ENCODE measurements at regions not wholly inside any gene's neighbourhood (a gene's known extent, or its start where the extent isn't known, plus 50 kb on each side); places are given as distances from the start of the nearest gene placed in this dataset.

- intact Hi-C loops (cut with DNase I, micrococcal nuclease): no loop called here
- no peak overlapping the region for H3K4me3 Mint-ChIP-seq
- ATAC-seq (no peak), DNase-seq (no peak)
- no peaks in the 10 kb centered on the region for H3K36me3 Mint-ChIP-seq (ENCODE audit: low read depth)
- ChIA-PET POLR2A (no interaction called here), CTCF (interaction anchor here (0.6 to 1.5 kb wide), 2 partner anchors 10 to 19 kb away, joined by 3 to 4 read pairs; no protein-coding TSS in a partner anchor)
- peaks cover 3% of the 10 kb centered on the region for H3K27me3 Mint-ChIP-seq
- peaks cover 13% of the 10 kb centered on the region for H3K9me3 Mint-ChIP-seq (ENCODE audit: low read depth)
- no peaks in the 10 kb centered on the region for H3K4me1 Mint-ChIP-seq
- no peak overlapping the region for H3K27ac Mint-ChIP-seq
Observed at GRCh38 chr15:87142096-87142495, 1062.4 kb downstream of the AGBL1 start.

GRCh38 chr15:87135109-87135508 lies 1055.4 kb downstream of the AGBL1 start:
- Mint-ChIP-seq H3K4me1 (no peaks in the 10 kb centered on the region), H3K9me3 (ENCODE audit: low read depth) (peaks cover 6% of the 10 kb centered on the region), H3K27ac (no peak overlapping the region), H3K36me3 (ENCODE audit: low read depth) (no peaks in the 10 kb centered on the region), H3K4me3 (no peak overlapping the region), H3K27me3 (peaks cover 3% of the 10 kb centered on the region)
- ChIA-PET POLR2A (no interaction called here), CTCF (no interaction called here)
- intact Hi-C loops (cut with DNase I, micrococcal nuclease): no loop called here
- DNase-seq (no peak), ATAC-seq (no peak)

- H3K36me3 Mint-ChIP-seq (ENCODE audit: low read depth): no peaks in the 10 kb centered on the region
- ATAC-seq: no peak
- H3K4me3 Mint-ChIP-seq: no peak overlapping the region
- DNase-seq: no peak
- H3K9me3 Mint-ChIP-seq (ENCODE audit: low read depth): peaks cover 4% of the 10 kb centered on the region
- ChIA-PET CTCF (no interaction called here), POLR2A (no interaction called here)
- intact Hi-C loops (cut with DNase I, micrococcal nuclease): no loop called here
- H3K27me3 Mint-ChIP-seq: peaks cover 1% of the 10 kb centered on the region
- H3K4me1 Mint-ChIP-seq: no peaks in the 10 kb centered on the region
- H3K27ac Mint-ChIP-seq: no peak overlapping the region
Observed at GRCh38 chr15:87133704-87134103, 1054.0 kb downstream of the AGBL1 start.

- H3K27ac Mint-ChIP-seq: no peak overlapping the region
- intact Hi-C loops (cut with DNase I, micrococcal nuclease): no loop called here
- no peaks in the 10 kb centered on the region for H3K4me1 Mint-ChIP-seq
- ChIA-PET POLR2A (no interaction called here), CTCF (no interaction called here)
- DNase-seq (no peak), ATAC-seq (no peak)
- no peak overlapping the region for H3K4me3 Mint-ChIP-seq
- peaks cover 2% of the 10 kb centered on the region for H3K9me3 Mint-ChIP-seq (ENCODE audit: low read depth)
- no peaks in the 10 kb centered on the region for H3K36me3 Mint-ChIP-seq (ENCODE audit: low read depth)
- H3K27me3 Mint-ChIP-seq: peaks cover 3% of the 10 kb centered on the region
Observed at GRCh38 chr15:87131067-87131466, 1051.4 kb downstream of the AGBL1 start.

GRCh38 chr15:87129916-87130315 lies 1050.2 kb downstream of the AGBL1 start:
- Mint-ChIP-seq H3K27ac (no peak overlapping the region), H3K9me3 (ENCODE audit: low read depth) (peaks cover 5% of the 10 kb centered on the region), H3K4me1 (no peaks in the 10 kb centered on the region), H3K27me3 (peaks cover 3% of the 10 kb centered on the region), H3K4me3 (no peak overlapping the region), H3K36me3 (ENCODE audit: low read depth) (no peaks in the 10 kb centered on the region)
- ATAC-seq (no peak), DNase-seq (no peak)
- intact Hi-C loops (cut with DNase I, micrococcal nuclease): no loop called here
- ChIA-PET POLR2A (no interaction called here), CTCF (no interaction called here)

DNA sequence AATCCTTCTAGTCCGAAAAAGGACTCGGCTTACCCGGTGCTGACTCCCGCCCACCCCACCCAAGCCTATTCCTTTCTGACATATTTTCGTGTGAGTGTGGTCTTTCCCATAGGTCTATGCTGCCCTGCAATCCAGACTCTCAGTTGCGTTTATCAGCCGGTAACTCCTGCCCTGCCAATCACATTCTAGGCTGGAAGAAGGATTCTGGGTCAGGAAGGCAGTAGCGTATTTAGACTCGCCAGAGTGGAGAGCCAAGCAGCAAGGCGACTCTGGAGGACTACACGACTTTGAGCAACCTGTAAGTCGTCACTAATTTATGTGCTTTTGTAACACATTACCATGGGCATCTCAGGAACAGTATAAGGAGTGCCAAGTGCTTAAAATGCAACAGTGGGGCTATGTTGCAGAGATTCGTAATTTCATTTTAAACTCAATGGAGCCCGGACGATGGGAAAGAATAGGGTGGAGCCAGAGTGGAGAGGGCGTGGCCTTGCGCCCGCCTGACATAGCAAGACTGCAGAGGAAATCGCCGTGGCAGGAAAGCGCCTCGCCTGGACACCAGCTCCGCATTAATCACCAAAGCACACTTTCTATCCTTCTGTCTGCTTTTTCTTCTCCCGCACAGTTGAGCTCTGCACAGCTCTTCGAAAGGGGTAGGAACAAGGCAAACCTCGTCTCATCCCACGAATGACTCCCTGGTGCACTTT lies 1044.2 kb downstream of the AGBL1 start:
- Mint-ChIP-seq H3K4me1 (no peaks in the 10 kb centered on the region), H3K27me3 (peaks cover 5% of the 10 kb centered on the region), H3K36me3 (ENCODE audit: low read depth) (no peaks in the 10 kb centered on the region), H3K4me3 (no peak overlapping the region), H3K9me3 (ENCODE audit: low read depth) (peaks cover 3% of the 10 kb centered on the region), H3K27ac (no peak overlapping the region)
- CTCF ChIA-PET: no interaction called here
- POLR2A ChIA-PET: no interaction called here
- intact Hi-C loops (cut with DNase I, micrococcal nuclease): no loop called here
- ATAC-seq (no peak), DNase-seq (no peak)

DNA sequence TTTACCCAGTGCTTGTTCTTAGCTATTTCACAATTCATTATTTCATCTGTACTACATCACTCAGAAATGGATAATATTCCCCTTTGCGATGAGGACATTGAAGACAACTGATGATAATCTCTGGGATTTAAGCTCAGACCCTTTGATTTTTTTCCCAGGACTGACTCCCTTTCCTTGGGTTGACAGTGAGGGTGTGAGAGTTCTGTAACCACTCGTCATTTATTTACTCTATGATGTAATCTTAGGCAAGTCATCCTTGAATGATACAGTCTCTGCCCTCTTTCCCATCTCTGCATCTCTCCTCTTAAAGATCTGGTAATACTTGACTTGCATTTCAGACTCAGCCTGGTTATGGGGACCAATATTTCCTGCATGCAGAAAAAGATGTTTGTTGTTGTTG lies 1041.7 kb downstream of the AGBL1 start:
- Mint-ChIP-seq H3K4me3 (no peak overlapping the region), H3K4me1 (no peaks in the 10 kb centered on the region), H3K9me3 (ENCODE audit: low read depth) (peaks cover 3% of the 10 kb centered on the region), H3K27me3 (peaks cover 2% of the 10 kb centered on the region), H3K36me3 (ENCODE audit: low read depth) (no peaks in the 10 kb centered on the region), H3K27ac (no peak overlapping the region)
- DNase-seq (no peak), ATAC-seq (no peak)
- intact Hi-C loops (cut with DNase I, micrococcal nuclease): no loop called here
- ChIA-PET POLR2A (no interaction called here), CTCF (no interaction called here)

- no peak overlapping the region for H3K27ac Mint-ChIP-seq
- no peak for ATAC-seq
- no peaks in the 10 kb centered on the region for H3K4me1 Mint-ChIP-seq
- no peaks in the 10 kb centered on the region for H3K36me3 Mint-ChIP-seq (ENCODE audit: low read depth)
- no peak overlapping the region for H3K4me3 Mint-ChIP-seq
- ChIA-PET CTCF (no interaction called here), POLR2A (no interaction called here)
- H3K9me3 Mint-ChIP-seq (ENCODE audit: low read depth): peaks cover 1% of the 10 kb centered on the region
- DNase-seq: no peak
- intact Hi-C loops (cut with DNase I, micrococcal nuclease): no loop called here
- H3K27me3 Mint-ChIP-seq: peaks cover 2% of the 10 kb centered on the region
Observed at GRCh38 chr15:87120555-87120954, 1040.9 kb downstream of the AGBL1 start.

- ChIA-PET CTCF (no interaction called here), POLR2A (no interaction called here)
- Mint-ChIP-seq H3K9me3 (ENCODE audit: low read depth) (peaks cover 1% of the 10 kb centered on the region), H3K27me3 (peaks cover 2% of the 10 kb centered on the region), H3K4me1 (no peaks in the 10 kb centered on the region), H3K36me3 (ENCODE audit: low read depth) (no peaks in the 10 kb centered on the region), H3K4me3 (no peak overlapping the region), H3K27ac (no peak overlapping the region)
- ATAC-seq (no peak), DNase-seq (no peak)
- intact Hi-C loops (cut with DNase I, micrococcal nuclease): no loop called here
Observed at GRCh38 chr15:87118846-87119245, 1039.2 kb downstream of the AGBL1 start.

GRCh38 chr15:87118435-87118834 lies 1038.8 kb downstream of the AGBL1 start:
- H3K27ac Mint-ChIP-seq: no peak overlapping the region
- H3K9me3 Mint-ChIP-seq (ENCODE audit: low read depth): peaks cover 1% of the 10 kb centered on the region
- DNase-seq (no peak), ATAC-seq (no peak)
- ChIA-PET CTCF (no interaction called here), POLR2A (no interaction called here)
- H3K4me3 Mint-ChIP-seq: no peak overlapping the region
- intact Hi-C loops (cut with DNase I, micrococcal nuclease): no loop called here
- no peaks in the 10 kb centered on the region for H3K36me3 Mint-ChIP-seq (ENCODE audit: low read depth)
- H3K4me1 Mint-ChIP-seq: no peaks in the 10 kb centered on the region
- peaks cover 2% of the 10 kb centered on the region for H3K27me3 Mint-ChIP-seq

DNA sequence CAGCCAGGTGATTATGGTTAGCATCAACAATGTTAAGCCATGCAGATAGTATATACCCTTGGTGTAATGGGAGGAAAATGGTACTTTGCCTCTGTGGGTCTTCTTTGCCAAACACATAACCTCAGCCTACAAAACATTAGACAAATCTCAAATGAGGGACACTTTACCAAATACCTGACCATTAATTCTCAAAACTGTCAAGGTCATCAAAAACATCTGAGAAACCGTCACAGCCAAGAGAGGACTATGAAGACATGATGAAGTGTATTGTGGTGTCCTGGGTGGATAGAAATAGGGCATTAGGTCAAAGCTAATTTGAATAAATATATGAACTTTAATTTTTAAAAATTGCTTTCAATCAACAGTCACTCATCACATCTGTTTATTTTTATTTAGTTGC lies 1036.1 kb downstream of the AGBL1 start:
- peaks cover 1% of the 10 kb centered on the region for H3K9me3 Mint-ChIP-seq (ENCODE audit: low read depth)
- intact Hi-C loops (cut with DNase I, micrococcal nuclease): no loop called here
- ChIA-PET CTCF (no interaction called here), POLR2A (no interaction called here)
- H3K27me3 Mint-ChIP-seq: no peaks in the 10 kb centered on the region
- no peak for DNase-seq
- no peak for ATAC-seq
- no peaks in the 10 kb centered on the region for H3K4me1 Mint-ChIP-seq
- no peak overlapping the region for H3K4me3 Mint-ChIP-seq
- H3K36me3 Mint-ChIP-seq (ENCODE audit: low read depth): no peaks in the 10 kb centered on the region
- no peak overlapping the region for H3K27ac Mint-ChIP-seq

DNA sequence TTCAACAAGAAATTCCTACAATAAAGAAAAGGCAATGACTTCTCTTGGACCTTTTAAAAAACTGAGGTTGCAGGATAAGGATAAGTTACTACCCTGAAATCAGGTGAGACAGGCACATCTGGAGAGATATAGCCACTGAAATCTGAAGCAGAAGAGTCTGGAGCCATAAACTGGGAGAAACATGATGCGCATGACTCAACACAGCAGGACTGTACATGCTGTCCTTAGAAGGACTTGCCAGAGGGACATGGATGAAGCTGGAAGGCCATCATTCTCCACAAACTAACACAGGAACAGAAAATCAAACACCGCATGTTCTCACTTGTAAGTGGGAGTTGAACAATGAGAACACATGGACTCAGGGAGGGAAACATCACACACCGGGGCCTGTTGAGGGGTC lies 1020.2 kb downstream of the AGBL1 start:
- intact Hi-C loops (cut with DNase I, micrococcal nuclease): no loop called here
- Mint-ChIP-seq H3K4me3 (no peak overlapping the region), H3K27me3 (peaks cover 9% of the 10 kb centered on the region), H3K27ac (no peak overlapping the region), H3K36me3 (ENCODE audit: low read depth) (no peaks in the 10 kb centered on the region), H3K9me3 (ENCODE audit: low read depth) (peaks cover 8% of the 10 kb centered on the region), H3K4me1 (no peaks in the 10 kb centered on the region)
- no peak for ATAC-seq
- POLR2A ChIA-PET: no interaction called here
- CTCF ChIA-PET: no interaction called here
- no peak for DNase-seq

GRCh38 chr15:87089551-87089950 lies 1009.9 kb downstream of the AGBL1 start:
- no peaks in the 10 kb centered on the region for H3K27me3 Mint-ChIP-seq
- no peaks in the 10 kb centered on the region for H3K9me3 Mint-ChIP-seq (ENCODE audit: low read depth)
- intact Hi-C loops (cut with DNase I, micrococcal nuclease): no loop called here
- no peak overlapping the region for H3K27ac Mint-ChIP-seq
- no peaks in the 10 kb centered on the region for H3K36me3 Mint-ChIP-seq (ENCODE audit: low read depth)
- no peak overlapping the region for H3K4me3 Mint-ChIP-seq
- DNase-seq (no peak), ATAC-seq (no peak)
- H3K4me1 Mint-ChIP-seq: no peaks in the 10 kb centered on the region
- ChIA-PET CTCF (no interaction called here), POLR2A (no interaction called here)
